ENCODE measurements at regions not wholly inside any gene's neighbourhood (a gene's known extent, or its start where the extent isn't known, plus 50 kb on each side); places are given as distances from the start of the nearest gene placed in this dataset.

GRCh38 chr15:69802432-69802831 lies 295.3 kb downstream of the TLE3 start:
- peaks cover 14% of the 10 kb centered on the region for H3K27me3 Mint-ChIP-seq (ENCODE audit: insufficient read depth, unreplicated experiment)
- H3K4me1 Mint-ChIP-seq (ENCODE audit: insufficient read depth, unreplicated experiment): peaks cover 22% of the 10 kb centered on the region
- no peaks in the 10 kb centered on the region for H3K9me3 Mint-ChIP-seq (ENCODE audit: unreplicated experiment)
- DNase-seq (ENCODE audit: unreplicated experiment): no peak
- intact Hi-C loops (cut with micrococcal nuclease): no loop called here
- H3K4me3 Mint-ChIP-seq (ENCODE audit: unreplicated experiment): no peak overlapping the region
- H3K36me3 Mint-ChIP-seq (ENCODE audit: insufficient read depth, unreplicated experiment): no peaks in the 10 kb centered on the region
- ChIA-PET POLR2A (no interaction called here), CTCF (no interaction called here)
- TF ChIP-seq CTCF (IDR thresholded peaks at IDR 0.05; ENCODE audit: unreplicated experiment): no peak
- no TSS peak for BruUV-seq (replicated peaks)
- H3K27ac Mint-ChIP-seq (ENCODE audit: low read depth, unreplicated experiment): no peak overlapping the region

DNA sequence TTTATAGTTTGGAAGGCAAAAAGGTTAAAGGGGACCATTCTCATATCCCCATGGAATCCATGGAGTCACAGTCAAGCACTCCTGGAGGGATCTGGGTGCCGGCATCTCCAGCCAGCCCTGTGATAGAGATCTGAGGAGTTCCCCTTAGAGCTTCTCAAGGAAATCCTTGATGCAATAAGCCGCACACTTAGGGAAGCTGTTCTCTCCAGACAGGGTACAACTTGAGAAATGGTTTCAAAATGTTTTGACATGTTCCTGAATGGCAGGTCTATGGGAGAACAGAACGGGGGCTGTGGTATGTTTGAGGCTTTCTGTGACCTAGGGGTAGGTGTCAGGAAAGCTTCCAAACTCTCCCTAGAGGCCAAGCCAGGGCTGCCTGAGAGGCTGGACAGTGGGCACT lies 292.9 kb downstream of the TLE3 start:
- no TSS peak for BruUV-seq (replicated peaks)
- H3K36me3 Mint-ChIP-seq (ENCODE audit: insufficient read depth, unreplicated experiment): no peaks in the 10 kb centered on the region
- ChIA-PET CTCF (interaction anchor here (0.8 kb wide), 1 partner anchor 655 kb away, joined by 3 read pairs; no protein-coding TSS in a partner anchor), POLR2A (interaction anchor here (0.8 kb wide), 1 partner anchor 10 kb away, joined by 3 read pairs; no protein-coding TSS in a partner anchor)
- TF ChIP-seq CTCF (IDR thresholded peaks at IDR 0.05; ENCODE audit: unreplicated experiment): no peak
- H3K4me1 Mint-ChIP-seq (ENCODE audit: insufficient read depth, unreplicated experiment): peaks cover 43% of the 10 kb centered on the region
- no peak for DNase-seq (ENCODE audit: unreplicated experiment)
- H3K27me3 Mint-ChIP-seq (ENCODE audit: insufficient read depth, unreplicated experiment): peaks cover 14% of the 10 kb centered on the region
- intact Hi-C loops (cut with micrococcal nuclease): no loop called here
- no peak overlapping the region for H3K4me3 Mint-ChIP-seq (ENCODE audit: unreplicated experiment)
- no peak overlapping the region for H3K27ac Mint-ChIP-seq (ENCODE audit: low read depth, unreplicated experiment)
- no peaks in the 10 kb centered on the region for H3K9me3 Mint-ChIP-seq (ENCODE audit: unreplicated experiment)

DNA sequence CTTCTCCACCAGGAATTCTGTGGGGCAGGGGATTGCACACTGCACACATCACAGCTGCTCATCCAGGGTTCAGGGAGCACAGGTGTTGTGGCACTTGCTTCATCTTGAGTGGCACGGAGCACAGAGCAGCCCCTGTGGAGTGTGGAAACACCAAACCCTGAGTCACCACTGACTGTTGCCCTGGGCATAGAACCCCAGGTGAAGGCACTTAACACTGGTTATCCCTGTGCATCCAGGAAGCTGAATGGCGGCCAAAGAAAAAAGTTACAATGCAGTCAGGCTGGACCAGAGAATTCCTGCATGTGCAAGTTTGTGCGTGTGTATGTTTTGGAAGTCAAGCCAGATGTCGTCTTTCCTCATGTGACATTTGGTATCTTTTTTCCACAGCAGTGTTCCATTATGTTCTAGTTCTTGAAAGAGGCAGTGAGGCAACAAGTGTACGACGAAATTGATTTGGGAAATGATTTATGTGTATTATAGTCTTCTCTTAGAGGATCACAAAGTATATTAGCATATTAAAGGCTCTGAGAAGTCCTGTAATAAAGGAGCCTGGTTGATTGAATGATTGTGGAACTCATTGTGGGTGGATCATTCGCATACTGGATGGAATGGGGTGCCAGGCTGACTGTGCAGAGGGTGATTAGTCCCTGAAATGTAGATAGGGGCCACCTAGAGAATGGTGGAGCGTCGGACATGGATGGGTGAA lies 292.3 kb downstream of the TLE3 start:
- H3K4me3 Mint-ChIP-seq (ENCODE audit: unreplicated experiment): no peak overlapping the region
- intact Hi-C loops (cut with micrococcal nuclease): no loop called here
- H3K36me3 Mint-ChIP-seq (ENCODE audit: insufficient read depth, unreplicated experiment): no peaks in the 10 kb centered on the region
- POLR2A ChIA-PET: interaction anchor here (0.8 kb wide), 1 partner anchor 10 kb away, joined by 3 read pairs; no protein-coding TSS in a partner anchor
- BruUV-seq (replicated peaks): no TSS peak
- H3K27ac Mint-ChIP-seq (ENCODE audit: low read depth, unreplicated experiment): peak overlapping the region; percentile 22
- H3K27me3 Mint-ChIP-seq (ENCODE audit: insufficient read depth, unreplicated experiment): peaks cover 14% of the 10 kb centered on the region
- peaks cover 43% of the 10 kb centered on the region for H3K4me1 Mint-ChIP-seq (ENCODE audit: insufficient read depth, unreplicated experiment)
- DNase-seq (ENCODE audit: unreplicated experiment): peak; percentile 80
- TF ChIP-seq CTCF (IDR thresholded peaks at IDR 0.05; ENCODE audit: unreplicated experiment): no peak
- H3K9me3 Mint-ChIP-seq (ENCODE audit: unreplicated experiment): no peaks in the 10 kb centered on the region
- CTCF ChIA-PET: no interaction called here

GRCh38 chr15:69806287-69806915 lies 291.3 kb downstream of the TLE3 start:
- CTCF ChIA-PET: no interaction called here
- intact Hi-C loops (cut with micrococcal nuclease): no loop called here

More at GRCh38 chr15:69806287-69806915, 291.3 kb downstream of the TLE3 start:
- H3K36me3 Mint-ChIP-seq (ENCODE audit: insufficient read depth, unreplicated experiment): no peaks in the 10 kb centered on the region
- peaks cover 14% of the 10 kb centered on the region for H3K27me3 Mint-ChIP-seq (ENCODE audit: insufficient read depth, unreplicated experiment)
- H3K4me3 Mint-ChIP-seq (ENCODE audit: unreplicated experiment): no peak overlapping the region
- DNase-seq (ENCODE audit: unreplicated experiment): no peak
- no peak for TF ChIP-seq CTCF (IDR thresholded peaks at IDR 0.05; ENCODE audit: unreplicated experiment)
- peaks cover 43% of the 10 kb centered on the region for H3K4me1 Mint-ChIP-seq (ENCODE audit: insufficient read depth, unreplicated experiment)
- no TSS peak for BruUV-seq (replicated peaks)
- POLR2A ChIA-PET: no interaction called here
- H3K9me3 Mint-ChIP-seq (ENCODE audit: unreplicated experiment): no peaks in the 10 kb centered on the region
- H3K27ac Mint-ChIP-seq (ENCODE audit: low read depth, unreplicated experiment): no peak overlapping the region
